GM18499 (cell line): ENCODE measurements at regions not wholly inside any gene's neighbourhood (a gene's known extent, or its start where the extent isn't known, plus 50 kb on each side); places are given as distances from the start of the nearest gene placed in this dataset.

ENCODE experiments used
- ATAC-seq: cut with Tn5 transposase; IDR thresholded peaks from one replicate; pipeline ENCODE4 v1.9.1; 2021; ENCODE audit warnings: moderate number of reproducible peaks; ENCODE audit not compliant: insufficient read depth, unreplicated experiment

DNA sequence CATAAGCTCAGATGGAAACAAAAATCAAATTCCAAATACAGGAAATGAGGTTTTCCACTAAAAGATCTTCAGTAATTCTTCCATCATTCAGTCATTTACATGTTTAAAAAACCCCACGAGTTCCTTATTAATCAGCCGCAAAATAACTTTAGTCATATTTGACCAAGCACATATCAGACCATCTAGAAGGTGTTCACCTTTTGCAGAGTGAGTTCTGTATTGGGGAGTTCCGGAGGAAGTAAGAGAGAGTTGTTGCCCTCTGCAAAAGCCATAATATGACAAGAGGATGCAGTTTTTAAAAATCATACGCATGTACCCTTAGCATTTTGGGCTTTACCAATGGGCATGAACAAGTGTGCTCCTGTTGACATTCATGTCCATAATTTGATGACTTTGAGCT, 61.6 kb downstream of the CCR1 start:
- no peak for ATAC-seq

DNA sequence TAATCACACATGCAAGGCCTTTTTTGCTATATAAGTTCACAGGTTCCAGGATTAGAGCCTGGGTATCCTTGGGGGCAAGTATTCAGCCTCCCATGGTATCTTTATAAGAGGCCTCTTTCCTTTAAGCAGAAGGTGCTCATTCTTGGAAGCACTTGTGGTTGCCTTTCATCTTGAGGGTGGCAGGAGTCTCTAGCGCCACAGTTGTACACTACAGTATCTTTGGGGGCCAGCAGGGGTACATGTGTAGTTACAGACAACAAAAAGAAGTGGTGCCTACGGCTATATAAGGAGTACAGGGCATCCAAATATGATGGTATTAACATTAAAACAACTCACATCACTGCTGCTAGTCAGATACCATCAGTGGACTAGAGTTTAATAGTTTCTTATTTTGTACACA, 62.1 kb downstream of the CCR1 start:
- ATAC-seq = no peak

GRCh38 chr3:46145147-46145546, 63.0 kb downstream of the CCR1 start:
- no peak for ATAC-seq

GRCh38 chr3:46143951-46144473, 64.1 kb downstream of the CCR1 start:
- ATAC-seq = no peak

DNA sequence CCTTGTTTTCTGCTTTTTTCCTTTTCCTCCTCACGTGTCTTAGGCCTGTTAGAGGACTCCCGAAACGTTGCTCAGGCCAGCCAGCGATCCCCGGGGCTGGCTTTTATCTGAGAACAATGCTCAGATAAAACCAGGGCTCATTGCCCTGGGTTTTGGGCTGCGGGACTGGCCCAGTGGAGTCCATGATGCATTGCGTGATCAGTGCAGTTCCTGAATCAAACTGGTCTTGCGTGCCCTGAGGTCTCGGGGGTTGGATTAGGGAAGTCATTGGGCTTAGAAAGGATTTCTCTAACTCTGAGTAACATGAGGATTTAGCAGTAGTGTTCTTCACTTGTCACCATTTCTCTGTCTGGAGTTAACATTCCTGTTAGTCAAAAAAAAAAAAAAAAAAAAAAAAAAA, 66.3 kb downstream of the CCR1 start:
- ATAC-seq = no peak

DNA sequence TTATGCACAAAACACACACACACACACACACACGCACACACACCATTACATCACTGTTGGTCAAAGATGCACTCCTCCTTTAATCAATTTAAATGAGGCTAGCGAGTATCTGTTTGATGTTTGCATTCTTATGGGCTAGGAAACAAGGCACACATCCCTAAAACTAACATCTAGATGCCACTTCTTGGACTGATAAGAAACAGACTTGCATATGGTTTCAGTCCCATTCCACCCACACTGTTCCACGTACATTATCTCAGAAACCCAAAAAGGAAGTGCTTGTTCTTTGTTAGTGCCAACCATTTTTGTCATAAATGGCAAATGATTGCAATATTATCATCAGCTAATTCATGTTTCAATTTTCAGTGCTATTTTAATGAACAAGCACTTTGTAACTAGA, 69.5 kb downstream of the CCR1 start:
- no peak for ATAC-seq

DNA sequence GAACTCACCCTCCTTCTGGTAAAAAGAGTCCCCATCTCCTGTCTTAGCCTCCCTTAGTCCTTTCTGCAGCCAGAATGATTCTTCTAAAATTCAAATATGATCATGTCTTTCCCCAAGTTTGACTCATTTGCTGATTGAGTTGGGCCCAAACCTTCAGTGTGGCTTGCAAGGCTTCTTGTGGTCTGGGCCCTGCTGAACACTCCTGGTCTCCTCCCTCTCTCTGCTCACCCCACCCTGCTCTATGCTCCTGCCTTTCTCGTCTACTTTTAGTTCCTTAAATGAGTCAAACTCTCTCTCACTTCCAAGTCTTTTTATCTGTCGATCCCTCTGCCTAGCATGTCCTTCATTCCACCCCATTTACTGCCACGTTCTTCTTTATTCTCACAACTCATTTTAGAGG, 72.6 kb downstream of the CCR1 start:
- no peak for ATAC-seq

DNA sequence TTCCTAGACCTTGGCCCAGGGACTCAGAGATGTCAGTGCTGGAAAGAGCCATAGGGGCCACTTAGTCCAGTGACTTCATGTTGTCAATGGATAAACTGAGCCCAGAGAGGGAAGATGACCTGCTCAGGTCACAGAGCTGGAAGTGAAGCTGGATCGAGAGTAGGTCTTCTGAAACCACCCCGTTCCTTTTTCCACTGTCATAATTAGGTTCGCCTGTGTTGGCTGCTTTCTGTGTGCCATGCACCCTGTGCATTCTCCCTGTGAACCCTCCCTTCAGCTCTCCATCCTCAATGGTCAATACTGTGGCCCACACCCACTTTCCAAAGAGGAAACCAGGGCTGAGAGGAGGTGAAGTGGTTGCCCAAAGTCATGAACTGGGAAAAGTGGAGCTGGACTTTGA, 74.8 kb downstream of the CCR1 start:
- no peak for ATAC-seq

GRCh38 chr3:46132565-46132964, 75.5 kb downstream of the CCR1 start:
- ATAC-seq = no peak

- ATAC-seq = no peak
These were observed 76.1 kb downstream of the CCR1 start for GRCh38 chr3:46131884-46132450.

- ATAC-seq = no peak
These were observed 77.3 kb downstream of the CCR1 start for GRCh38 chr3:46130631-46131310.

- no peak for ATAC-seq
These were observed 78.4 kb downstream of the CCR1 start for GRCh38 chr3:46129588-46130272.

DNA sequence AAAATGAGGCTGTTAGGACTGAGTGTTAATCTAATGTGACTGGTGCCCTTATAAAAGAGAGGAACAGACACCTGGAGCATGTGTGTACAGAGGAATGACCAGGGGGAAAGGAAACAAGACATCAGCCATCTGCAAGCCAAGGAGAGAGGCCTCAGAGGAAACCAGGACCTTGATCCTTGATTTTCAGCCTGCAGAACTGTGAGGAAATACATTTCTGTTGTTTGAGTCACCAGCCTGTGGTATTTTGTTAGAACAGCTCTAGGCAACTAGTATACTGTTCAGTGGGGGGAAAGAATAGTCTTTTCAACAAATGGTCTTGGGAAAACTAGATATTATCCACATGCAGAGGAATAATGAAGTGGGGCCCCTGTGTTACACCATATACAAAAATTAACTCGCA, 80.6 kb downstream of the CCR1 start:
- ATAC-seq = no peak

DNA sequence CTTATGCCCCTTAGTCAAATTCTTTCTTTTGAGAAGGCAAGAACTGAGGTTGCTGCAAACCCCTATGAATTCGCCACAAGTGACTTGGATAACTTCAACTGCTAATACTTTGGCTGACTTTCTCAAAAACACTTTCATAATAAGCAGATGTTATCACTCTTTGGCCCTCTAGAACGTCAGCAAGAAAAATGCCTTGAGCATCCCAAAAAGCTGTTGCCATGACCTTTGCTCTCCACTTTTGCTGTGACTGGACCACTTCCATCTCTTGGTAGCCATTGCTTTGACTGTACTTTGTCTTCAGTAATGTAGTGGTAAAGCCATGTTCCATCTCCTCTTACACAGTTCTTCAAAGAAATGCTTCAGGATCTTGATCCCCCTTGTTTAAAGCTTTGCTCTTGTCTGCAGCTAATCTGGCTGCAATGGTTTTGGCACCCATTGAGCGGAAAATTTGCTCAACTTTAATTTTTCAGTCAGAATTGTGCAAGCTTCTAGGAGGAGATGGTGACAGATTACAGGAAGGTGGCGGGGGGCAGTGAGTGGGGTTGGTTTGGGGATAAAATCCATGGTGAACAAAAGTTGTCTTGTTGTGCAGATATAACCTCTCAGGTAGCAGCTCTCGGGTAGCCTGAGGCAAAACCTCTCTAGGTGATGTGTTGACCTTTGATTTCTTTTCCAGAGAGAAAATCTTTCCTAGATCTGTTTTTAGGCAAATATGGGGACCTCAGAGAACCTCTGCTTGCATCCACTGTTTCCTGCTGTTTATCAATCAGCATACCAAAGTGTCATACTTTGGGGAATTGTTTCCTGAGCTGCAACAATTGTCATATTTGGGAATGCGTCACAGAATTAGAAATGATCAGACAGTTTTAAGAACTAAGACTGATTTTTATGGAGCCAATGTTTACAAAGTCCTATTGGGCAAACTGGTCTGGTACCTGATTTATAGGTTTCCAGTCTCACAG, 83.6 kb downstream of the CCR1 start:
- ATAC-seq = no peak

- ATAC-seq = no peak
These were observed 84.5 kb downstream of the CCR1 start for GRCh38 chr3:46123646-46124045.

- ATAC-seq = no peak
These were observed 86.0 kb downstream of the CCR1 start for GRCh38 chr3:46122091-46122490.

GRCh38 chr3:46120983-46121382, 87.1 kb downstream of the CCR1 start:
- no peak for ATAC-seq

DNA sequence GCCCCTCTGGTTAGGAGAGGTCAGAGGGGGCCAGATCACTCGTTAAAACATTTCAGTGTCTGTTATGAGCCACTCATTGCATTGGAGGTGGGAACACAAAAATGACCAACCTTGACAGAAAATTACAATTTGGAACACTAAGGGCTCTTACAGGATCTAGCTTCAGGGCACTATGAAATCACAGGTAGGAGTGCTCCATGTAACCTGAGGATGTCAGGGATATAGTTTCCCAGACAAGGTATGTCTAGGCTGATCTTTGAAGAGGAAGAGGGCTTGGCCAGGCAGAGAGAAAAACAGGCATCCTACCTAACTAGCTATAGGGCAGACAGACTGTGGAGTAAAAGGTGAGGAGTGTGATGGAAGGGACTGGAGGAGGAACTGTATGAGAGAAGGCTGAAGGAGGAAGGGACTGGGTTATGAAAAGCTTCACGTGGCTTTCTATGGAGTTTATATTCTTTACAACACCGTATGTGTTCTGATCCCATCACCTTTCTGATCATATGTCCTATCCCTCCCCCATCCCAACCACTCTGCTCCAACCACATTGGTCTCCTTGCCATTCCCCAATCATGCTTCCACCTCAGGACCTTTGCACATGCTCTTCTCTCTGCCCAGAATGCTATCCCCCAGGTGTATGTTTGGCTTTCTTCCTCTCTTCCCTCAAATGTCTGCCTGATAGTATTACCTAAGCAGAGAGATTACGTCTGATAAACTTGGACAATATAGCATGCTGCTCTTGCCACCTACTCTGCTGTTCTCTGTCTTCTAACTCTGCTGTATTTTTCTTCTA, 88.2 kb downstream of the CCR1 start:
- no peak for ATAC-seq

- ATAC-seq = no peak
These were observed 88.9 kb downstream of the CCR1 start for GRCh38 chr3:46119253-46119652.

- no peak for ATAC-seq
These were observed 89.7 kb upstream of the XCR1 start for GRCh38 chr3:46116996-46117395.
